Adrenal gland (tissue), 9 donors: ENCODE measurements at regions not wholly inside any gene's neighbourhood (a gene's known extent, or its start where the extent isn't known, plus 50 kb on each side); places are given as distances from the start of the nearest gene placed in this dataset.
A peak's percentile ranks its signal among the peaks of the same experiment; 100 is the strongest.
"Not testable (repeated sequence)": the region's sequence is repeated elsewhere in the genome, so short reads cannot be mapped to it uniquely, and the experiment has no call there.

Experiments used
- DNase-seq, 7 donors: peaks; one replicate each; pipeline ENCODE4 v3.0.0-alpha.2; 2019 to 2020
- H3K27ac ChIP-seq, 5 donors: fragments of 200-600 bp; sonication (generic) in 4 of 5; 1 replicate in 3 of 5; 2 replicates in 2 of 5; pipeline versions ENCODE4 v1.5.1 to v1.8.0; 2016 to 2020; ENCODE audit warnings: mild to moderate bottlenecking in 1 of 5
- H3K27me3 ChIP-seq: fragments of 200-600 bp; 2 replicates; pipeline ENCODE4 v1.8.0; 2021
- H3K36me3 ChIP-seq, 2 donors: fragments of 200-600 bp; replicated peaks in 1 of 2; 1 replicate in 1 of 2; 2 replicates in 1 of 2; pipeline versions ENCODE4 v1.5.1 to v1.8.0; 2018 to 2022
- H3K4me1 ChIP-seq, 2 donors: fragments of 200-600 bp; replicated peaks in 1 of 2; 1 replicate in 1 of 2; 2 replicates in 1 of 2; pipeline versions ENCODE4 v1.5.1 to v1.8.0; 2018 to 2021
- H3K4me3 ChIP-seq, 4 donors: fragments of 200-600 bp; sonication (generic) in 3 of 4; one replicate each; pipeline ENCODE4 v1.5.1; 2016 to 2018
- H3K9me3 ChIP-seq, 3 donors: fragments of 200-600 bp; sonication (generic) in 1 of 3; replicated peaks in 1 of 3; 1 replicate in 2 of 3; 2 replicates in 1 of 3; pipeline versions ENCODE4 v1.5.1 to v1.8.0; 2016 to 2021
- WGBS, 4 donors: extraction: QIAGEN DNeasy Blood & Tissue Kit in 2 of 4; methylation state at CpG; one replicate each; pipeline versions ENCODE4 v1.1.5 to v1.1.7; 2013 to 2017; 5-methylcytosine and 5-hydroxymethylcytosine counted together
- intact Hi-C, 2 donors: fragments of 100-400 bp; cut with DNase I; formaldehyde crosslinking; loops; one replicate each; pipeline versions ENCODE4 v1.14.1 to v1.15.0; 2022 to 2023
- donor health status: healthy with polysubstance abuse.
- donor health status: Bipolar disorder and iron deficiency.
- donor health status: DM: yes; HTN: yes; CAD: no.
- donor health status: DM: no; HTN: no; CAD: no.
- donor health status: DM: no; HTN: no; CAD: no.

DNA sequence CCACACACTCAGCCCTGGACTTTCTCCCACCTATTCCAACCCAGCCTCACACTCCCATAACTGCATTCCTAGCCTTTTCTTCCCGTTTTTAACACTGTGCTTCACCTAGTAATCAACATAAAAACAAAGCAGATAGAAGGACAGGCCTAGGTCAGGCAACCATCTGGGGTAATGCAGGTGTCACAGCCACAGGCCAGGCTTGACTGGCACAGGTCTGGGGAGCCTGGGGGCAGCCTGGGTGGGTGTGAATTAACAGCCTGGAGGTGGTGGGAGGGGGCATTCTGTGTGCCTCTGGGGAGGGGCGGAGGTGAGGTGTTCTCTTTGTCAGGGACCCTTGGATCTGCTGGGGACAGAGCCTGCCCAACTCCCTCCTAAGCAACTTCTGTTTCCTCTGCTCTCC is 332.6 kb downstream of the BCL2L11 start:
- DNase-seq, H3K4me1 ChIP-seq, H3K36me3 ChIP-seq, H3K27me3 ChIP-seq, intact Hi-C loops, H3K27ac ChIP-seq, H3K9me3 ChIP-seq, H3K4me3 ChIP-seq: not testable (repeated sequence)
- no CpG with 5 or more reads among the region's 2 CpGs for WGBS, 4 donors

DNA sequence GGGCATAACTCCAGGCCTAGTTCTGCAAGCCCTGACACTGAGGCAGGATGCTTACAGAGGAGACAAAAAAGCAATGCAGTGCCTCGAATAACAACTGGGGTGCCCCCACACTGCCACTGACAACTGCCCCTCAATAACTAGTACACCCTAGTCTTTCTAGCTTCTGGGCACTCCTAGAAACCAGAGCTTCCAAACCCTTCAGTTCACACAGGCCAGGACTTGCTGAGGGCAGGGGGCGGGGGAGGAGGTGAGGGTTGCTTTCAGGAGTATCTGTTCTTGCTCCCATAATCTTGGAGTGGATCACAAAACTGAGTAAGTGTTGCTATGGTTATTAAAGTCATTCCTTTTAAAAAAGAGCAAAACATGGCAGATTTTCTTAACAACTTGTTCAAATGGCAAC is 333.1 kb downstream of the BCL2L11 start:
- H3K27me3 ChIP-seq, H3K4me3 ChIP-seq, DNase-seq, intact Hi-C loops, H3K36me3 ChIP-seq, H3K9me3 ChIP-seq, H3K27ac ChIP-seq, H3K4me1 ChIP-seq: not testable (repeated sequence)
- no CpG with 5 or more reads among the region's 2 CpGs for WGBS, 4 donors

DNA sequence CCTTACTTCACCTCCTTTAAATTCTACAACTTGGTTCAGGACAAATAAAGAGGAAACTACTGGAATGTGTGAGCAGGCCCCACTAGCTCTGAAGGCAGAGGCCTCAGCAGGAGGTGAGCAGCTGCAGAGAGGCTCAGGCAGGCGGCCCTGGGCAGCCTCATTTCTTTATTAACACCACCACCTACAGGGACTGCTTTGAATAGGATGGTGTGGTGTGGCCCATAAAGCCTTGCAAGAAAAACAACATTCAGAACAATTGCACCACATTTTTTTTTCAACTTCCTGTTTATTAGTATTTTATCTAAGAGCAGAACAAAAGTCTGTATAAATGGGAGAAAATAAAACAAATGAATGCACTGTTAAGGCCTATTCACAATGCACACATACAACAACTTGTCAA is 333.7 kb downstream of the BCL2L11 start:
- H3K27me3 ChIP-seq, intact Hi-C loops, H3K4me3 ChIP-seq, H3K27ac ChIP-seq, H3K9me3 ChIP-seq, H3K4me1 ChIP-seq, H3K36me3 ChIP-seq: not testable (repeated sequence)
- 33 to 63% methylated on average over 1 of the region's 1 CpG; no CpG with 5 or more reads in 2 of the 4 donors for WGBS, 4 donors
- DNase-seq, result peak in 5 of 7 donors; percentile 29 to 62 (median 44)

DNA sequence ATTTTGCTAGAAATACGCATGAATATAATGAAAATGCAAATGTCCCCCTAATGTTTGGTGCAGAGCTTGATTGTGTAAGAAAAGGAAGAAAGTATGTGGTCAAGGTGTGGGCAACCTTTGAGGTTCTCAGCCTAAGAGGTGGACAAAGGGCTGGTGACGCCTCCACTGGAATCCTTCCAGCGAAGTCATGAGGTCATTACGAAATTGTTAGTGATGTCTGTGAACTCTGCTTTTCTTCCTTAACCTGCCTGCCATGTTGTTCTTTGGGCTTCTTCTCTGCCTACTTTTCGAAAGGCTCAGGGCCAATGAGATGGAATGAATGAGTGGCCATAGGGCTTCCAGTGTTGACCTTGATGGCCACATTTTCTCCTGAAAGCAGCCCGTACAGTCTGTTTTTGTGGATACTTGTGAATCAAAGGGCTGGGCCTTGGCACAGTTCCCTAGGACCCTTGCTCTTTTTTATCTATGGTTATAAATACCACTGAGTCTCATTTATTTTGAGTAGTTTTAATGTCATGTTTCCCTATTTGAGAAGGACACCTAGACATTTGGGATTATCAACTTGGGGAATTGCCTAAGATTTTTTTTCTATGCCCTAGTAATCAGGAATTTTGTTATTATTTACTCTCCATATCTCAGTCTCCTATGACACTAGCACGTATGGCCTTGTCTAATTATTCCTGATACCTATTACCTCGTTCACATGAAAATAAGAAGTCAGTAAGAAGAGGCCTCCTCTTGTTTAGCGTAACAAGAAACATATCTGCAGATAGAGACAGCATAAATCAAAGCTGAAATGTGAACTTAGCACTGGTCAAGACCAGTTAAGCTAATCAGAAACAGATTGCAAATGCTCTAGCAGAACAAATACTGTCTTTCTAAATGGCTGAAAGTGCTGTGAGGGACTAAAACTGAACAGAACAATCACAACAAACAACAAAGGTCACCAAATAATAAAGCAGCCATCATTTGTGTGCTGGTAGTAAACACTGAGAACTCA is 334.6 kb downstream of the BCL2L11 start:
- H3K4me3 ChIP-seq, intact Hi-C loops, H3K27ac ChIP-seq, H3K27me3 ChIP-seq, H3K9me3 ChIP-seq, DNase-seq, H3K4me1 ChIP-seq, H3K36me3 ChIP-seq: not testable (repeated sequence)
- 70 to 84% (median 83%) methylated on average over 7 to 9 of the region's 9 CpGs for WGBS, 4 donors

DNA sequence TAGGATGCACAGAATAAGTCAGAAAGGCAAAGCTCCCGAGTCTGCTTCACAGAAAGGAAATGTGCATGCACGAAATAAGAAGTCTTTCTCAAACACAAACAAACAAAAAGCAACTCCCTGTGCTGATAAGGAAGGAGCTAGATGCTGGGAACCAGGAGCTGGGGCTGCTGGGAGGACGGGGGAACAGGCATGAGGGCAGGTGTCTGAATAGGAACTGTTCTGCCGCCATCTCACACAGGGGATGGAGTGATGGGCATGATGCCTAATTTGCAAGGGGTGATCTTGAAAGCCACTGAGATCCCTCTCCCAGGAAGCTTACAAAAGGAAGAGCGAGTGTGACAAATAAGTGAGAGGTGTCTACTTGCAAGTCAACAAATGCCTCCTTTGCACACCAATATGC is 336.5 kb downstream of the BCL2L11 start:
- H3K9me3 ChIP-seq, H3K4me3 ChIP-seq, H3K27me3 ChIP-seq, H3K36me3 ChIP-seq, intact Hi-C loops, H3K4me1 ChIP-seq, H3K27ac ChIP-seq, DNase-seq: not testable (repeated sequence)
- WGBS, 4 donors, result 80 to 100% (median 94%) methylated on average over 2 to 3 of the region's 5 CpGs

DNA sequence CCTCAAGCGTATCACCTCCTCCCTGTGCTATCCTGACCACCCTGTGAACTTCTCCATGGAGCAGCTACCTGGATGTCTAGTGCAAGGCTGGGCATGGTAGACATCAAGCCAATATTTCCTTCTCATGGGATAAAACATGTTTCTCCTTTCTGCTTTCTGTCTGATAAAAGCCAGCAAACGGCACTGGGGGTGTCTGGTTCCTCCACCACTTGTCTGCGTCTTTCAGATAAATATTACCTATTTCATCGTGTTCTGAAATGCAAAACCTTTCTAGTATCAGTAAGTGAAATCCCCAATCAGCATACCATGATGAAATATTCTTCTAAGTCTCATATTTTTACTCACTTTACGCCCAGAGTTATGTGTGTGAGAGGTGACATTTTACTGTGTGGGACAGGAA is 340.2 kb downstream of the BCL2L11 start:
- H3K9me3 ChIP-seq, H3K4me1 ChIP-seq, H3K27ac ChIP-seq, H3K27me3 ChIP-seq, intact Hi-C loops, H3K36me3 ChIP-seq, H3K4me3 ChIP-seq, DNase-seq: not testable (repeated sequence)
- 91 to 97% (median 94%) methylated on average over 4 to 5 of the region's 5 CpGs for WGBS, 4 donors

DNA sequence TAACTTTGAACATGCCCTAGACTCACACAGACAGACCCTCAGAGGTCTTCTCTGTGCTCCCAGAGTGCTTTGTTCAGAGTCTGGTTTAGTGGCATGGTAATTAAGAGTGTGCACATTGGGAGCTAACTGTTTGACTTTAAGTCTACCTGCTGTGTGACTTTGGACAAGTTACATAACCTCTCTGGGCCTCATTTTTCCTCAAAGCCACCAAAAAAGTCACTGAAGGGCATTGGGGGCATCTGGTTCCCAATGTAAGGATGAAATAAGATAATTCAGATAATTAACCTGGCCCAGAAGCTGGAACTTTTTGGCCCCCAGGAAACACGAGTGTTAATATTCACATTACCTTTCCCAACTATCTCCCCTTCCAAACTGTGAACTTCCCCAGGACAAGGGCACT is 341.1 kb downstream of the BCL2L11 start:
- H3K27ac ChIP-seq, intact Hi-C loops, H3K9me3 ChIP-seq, H3K4me3 ChIP-seq, H3K36me3 ChIP-seq, DNase-seq, H3K27me3 ChIP-seq, H3K4me1 ChIP-seq: not testable (repeated sequence)
- WGBS, 4 donors, result 88 to 100% (median 95%) methylated on average over 1 of the region's 1 CpG

DNA sequence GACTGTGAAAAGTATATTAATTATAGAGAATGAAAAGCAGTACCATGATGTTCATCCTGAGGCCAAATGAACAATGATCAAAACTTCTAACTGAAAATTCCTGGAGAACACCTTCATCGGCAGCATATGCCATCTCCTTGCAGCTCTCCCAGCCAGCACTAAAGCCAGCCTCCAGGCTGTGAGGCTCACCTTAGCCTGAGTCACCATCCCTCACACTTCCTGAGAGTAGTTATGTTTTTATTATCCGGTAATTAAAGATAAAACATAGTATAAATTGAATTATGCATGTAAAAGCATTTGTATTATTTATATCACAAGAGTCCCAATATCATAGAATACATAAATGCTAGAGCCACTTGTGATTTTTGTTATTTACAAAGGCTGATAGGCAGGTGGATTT is 341.9 kb downstream of the BCL2L11 start:
- DNase-seq, H3K4me3 ChIP-seq, H3K4me1 ChIP-seq, H3K27me3 ChIP-seq, H3K36me3 ChIP-seq, intact Hi-C loops, H3K9me3 ChIP-seq: not testable (repeated sequence)
- WGBS, 4 donors, result 56 to 67% (median 60%) methylated on average over 1 to 2 of the region's 2 CpGs
- peak overlapping the region in 2 of 5 donors; percentile 78 to 92 for H3K27ac ChIP-seq

DNA sequence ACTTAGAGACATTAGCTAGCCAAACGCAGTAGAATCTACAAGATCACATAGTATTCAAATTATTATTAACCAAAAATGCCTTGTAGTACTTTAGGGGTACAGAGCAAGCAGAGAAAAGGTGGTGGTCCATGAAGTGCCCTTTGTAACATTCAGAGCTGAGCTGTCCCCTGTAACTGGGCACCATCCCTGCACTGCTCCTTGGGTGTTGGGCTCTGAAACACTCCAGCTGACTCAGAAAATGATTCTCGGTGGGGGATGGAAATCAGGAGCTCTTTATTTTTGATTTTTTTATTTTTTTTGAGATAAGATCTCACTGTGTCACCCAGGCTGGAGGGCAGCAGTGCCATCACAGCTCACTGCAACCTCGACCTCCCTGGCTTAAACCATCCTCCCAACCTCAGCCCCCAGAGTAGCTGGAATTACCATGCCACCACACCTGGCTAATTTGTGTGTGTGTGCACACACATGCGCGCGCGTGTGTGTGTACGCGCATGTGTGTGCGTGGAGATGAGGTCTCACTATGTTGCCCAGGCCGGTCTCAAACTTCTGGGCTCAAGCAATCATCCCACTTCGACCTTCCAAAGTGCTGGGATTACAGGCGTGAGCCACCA is 342.6 kb downstream of the BCL2L11 start:
- H3K27me3 ChIP-seq, H3K36me3 ChIP-seq, intact Hi-C loops, H3K4me3 ChIP-seq, H3K9me3 ChIP-seq, H3K4me1 ChIP-seq: not testable (repeated sequence)
- peak overlapping the region; percentile 61 to 92 (median 74) for H3K27ac ChIP-seq
- peak in 1 of 7 donors; percentile 32 for DNase-seq
- WGBS, 4 donors, result 35 to 70% (median 58%) methylated on average over 1 to 11 of the region's 13 CpGs

DNA sequence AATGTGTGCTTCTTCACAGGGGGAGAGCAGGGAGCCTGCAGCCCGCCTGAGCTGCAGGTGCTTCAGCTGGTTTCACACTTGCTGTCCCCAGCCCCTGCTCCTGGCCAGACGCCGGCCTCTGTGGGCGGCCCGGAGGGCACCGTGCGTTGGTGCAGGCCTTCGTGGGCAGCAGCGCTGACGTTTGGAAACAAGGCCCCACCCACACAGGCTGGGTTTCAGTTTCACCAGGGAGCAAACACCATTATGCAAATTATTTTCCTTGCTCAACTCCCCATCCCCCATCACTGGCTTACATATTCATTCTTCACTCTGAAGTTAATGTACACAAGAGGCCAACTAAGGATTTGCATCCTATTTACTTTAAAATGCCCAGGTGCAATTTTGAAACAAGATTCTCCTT is 343.2 kb downstream of the BCL2L11 start:
- H3K4me3 ChIP-seq, H3K36me3 ChIP-seq, H3K27me3 ChIP-seq, intact Hi-C loops, H3K9me3 ChIP-seq, H3K4me1 ChIP-seq: not testable (repeated sequence)
- peak overlapping the region in 3 of 5 donors; percentile 61 to 92 (median 74) for H3K27ac ChIP-seq
- no CpG with 5 or more reads among the region's 10 CpGs for WGBS, 4 donors
- peak in 4 of 7 donors; percentile 48 to 61 (median 51) for DNase-seq

DNA sequence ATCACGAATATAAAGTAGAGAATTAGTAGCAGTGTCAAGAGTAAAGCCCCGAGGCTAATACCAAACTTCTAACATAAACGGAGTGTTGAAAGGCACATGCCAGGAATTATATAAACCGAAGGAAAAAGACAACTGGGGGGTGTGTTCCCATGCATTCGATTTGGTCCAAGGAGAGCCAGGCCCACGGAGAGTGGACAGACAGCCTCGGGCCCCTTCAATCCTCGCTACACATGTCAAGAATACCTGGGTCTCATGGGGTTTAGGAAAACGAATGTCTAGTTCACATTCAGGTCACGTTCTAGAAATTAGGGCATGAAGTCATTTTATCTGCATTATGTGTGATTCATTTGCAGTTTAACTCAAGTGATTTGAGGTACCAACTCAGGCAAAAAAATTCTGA is 343.7 kb downstream of the BCL2L11 start:
- WGBS, 4 donors, result 34 to 59% (median 50%) methylated on average over 5 to 7 of the region's 10 CpGs
- H3K4me3 ChIP-seq, H3K9me3 ChIP-seq, H3K4me1 ChIP-seq, DNase-seq, H3K36me3 ChIP-seq, intact Hi-C loops, H3K27me3 ChIP-seq: not testable (repeated sequence)
- H3K27ac ChIP-seq, result peak overlapping the region in 2 of 5 donors; percentile 34 to 45
